Panc1 (cell line): ENCODE measurements at regions not wholly inside any gene's neighbourhood (a gene's known extent, or its start where the extent isn't known, plus 50 kb on each side); places are given as distances from the start of the nearest gene placed in this dataset.

ENCODE experiments used
- CTCF ChIP-seq: fragments of 450-650 bp; IDR thresholded peaks from 2 replicates; pipeline ENCODE4 v1.5.1; 2017; ENCODE audit warnings: mild to moderate bottlenecking
- POLR2AphosphoS5 ChIP-seq: IDR thresholded peaks from 2 replicates; pipeline ENCODE4 v1.6.1; 2012; ENCODE audit warnings: mild to moderate bottlenecking, low read depth, low read length, moderate library complexity
- REST ChIP-seq, 2 experiments: IDR thresholded peaks; 2 replicates each; pipeline ENCODE4 v1.6.1; 2011 to 2012; ENCODE audit warnings: low read depth in 2 of 2, control low read depth in 1 of 2, low read length in 1 of 2, mild to moderate bottlenecking in 1 of 2, moderate library complexity in 1 of 2; ENCODE audit not compliant: insufficient read depth in 1 of 2
- TCF7L2 ChIP-seq: IDR thresholded peaks from 2 replicates; pipeline ENCODE4 v1.6.1; 2011; ENCODE audit warnings: mild to moderate bottlenecking, low read depth, low read length, inconsistent platforms

- no peak for TF ChIP-seq CTCF
- no peak for TF ChIP-seq POLR2AphosphoS5
- TF ChIP-seq REST (IDR thresholded peaks at IDR 0.05; ENCODE audit: insufficient read depth in 1 of 2, low read depth in 2 of 2, low read length in 1 of 2) = no peak
- no peak for TF ChIP-seq TCF7L2
Observed at GRCh38 chr3:191020730-191021396, 158.4 kb upstream of the GMNC start.
